H1 (cell line): ENCODE measurements at regions not wholly inside any gene's neighbourhood (a gene's known extent, or its start where the extent isn't known, plus 50 kb on each side); places are given as distances from the start of the nearest gene placed in this dataset.
A peak's percentile ranks its signal among the peaks of the same experiment; 100 is the strongest.

Experiments used
- SAP30 ChIP-seq: fragments of 300-600 bp; sonication (generic); IDR thresholded peaks from 2 replicates; pipeline ENCODE4 v1.7.1; 2012; ENCODE audit warnings: low read length, moderate library complexity, mild to moderate bottlenecking, inconsistent platforms; ENCODE audit not compliant: insufficient read depth, insufficient replicate concordance
- TF ChIP-seq, protein P1 (sequence below), 3 experiments: IDR thresholded peaks; 1 replicate in 2 of 3; 2 replicates in 1 of 3; pipeline versions ENCODE4 v1.5.1 to v1.6.1; 2011; ENCODE audit warnings: low read length in 3 of 3, mild to moderate bottlenecking in 3 of 3, inconsistent platforms in 2 of 3, low read depth in 1 of 3, moderate library complexity in 1 of 3; ENCODE audit not compliant: insufficient read depth in 1 of 3; ENCODE audit errors: control extremely low read depth in 1 of 3

DNA sequence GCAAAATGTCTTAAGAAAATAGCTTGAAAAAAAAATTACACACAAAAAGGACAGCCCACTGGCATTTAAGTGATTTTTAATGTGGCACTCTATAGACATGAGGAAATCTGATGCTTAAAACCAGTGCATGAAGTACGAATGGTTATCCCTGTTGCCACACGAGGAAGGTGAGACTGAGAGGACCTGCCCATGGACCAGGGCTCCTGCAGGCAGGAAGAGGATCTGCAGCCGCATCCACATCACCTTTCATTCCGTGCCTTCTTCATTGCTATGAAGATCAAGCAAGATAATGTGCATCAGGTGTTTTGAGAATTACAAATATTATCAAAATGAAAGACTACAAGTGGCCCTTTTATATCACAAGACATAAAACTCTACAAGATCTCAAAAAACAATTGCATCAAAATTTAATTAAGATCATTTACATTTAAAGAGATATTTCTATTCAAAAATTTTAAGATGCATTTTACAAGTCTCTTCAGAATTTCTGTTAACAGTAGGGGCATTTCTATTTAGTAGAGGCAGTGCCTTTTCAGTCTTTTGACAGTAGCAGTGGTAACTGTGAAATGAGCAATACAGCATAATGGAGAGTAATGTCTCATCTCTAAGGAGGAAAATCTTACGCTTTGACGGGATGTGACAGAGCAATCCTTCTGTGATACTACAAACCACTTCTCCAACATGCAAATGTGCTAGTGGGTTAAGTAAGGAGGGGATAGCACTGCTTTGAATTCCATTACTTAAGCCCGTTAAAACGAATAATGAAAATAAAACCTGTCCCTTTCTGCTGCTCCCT lies 83.4 kb downstream of the SLC5A7 start (continued):
- TF ChIP-seq, protein P1, sequence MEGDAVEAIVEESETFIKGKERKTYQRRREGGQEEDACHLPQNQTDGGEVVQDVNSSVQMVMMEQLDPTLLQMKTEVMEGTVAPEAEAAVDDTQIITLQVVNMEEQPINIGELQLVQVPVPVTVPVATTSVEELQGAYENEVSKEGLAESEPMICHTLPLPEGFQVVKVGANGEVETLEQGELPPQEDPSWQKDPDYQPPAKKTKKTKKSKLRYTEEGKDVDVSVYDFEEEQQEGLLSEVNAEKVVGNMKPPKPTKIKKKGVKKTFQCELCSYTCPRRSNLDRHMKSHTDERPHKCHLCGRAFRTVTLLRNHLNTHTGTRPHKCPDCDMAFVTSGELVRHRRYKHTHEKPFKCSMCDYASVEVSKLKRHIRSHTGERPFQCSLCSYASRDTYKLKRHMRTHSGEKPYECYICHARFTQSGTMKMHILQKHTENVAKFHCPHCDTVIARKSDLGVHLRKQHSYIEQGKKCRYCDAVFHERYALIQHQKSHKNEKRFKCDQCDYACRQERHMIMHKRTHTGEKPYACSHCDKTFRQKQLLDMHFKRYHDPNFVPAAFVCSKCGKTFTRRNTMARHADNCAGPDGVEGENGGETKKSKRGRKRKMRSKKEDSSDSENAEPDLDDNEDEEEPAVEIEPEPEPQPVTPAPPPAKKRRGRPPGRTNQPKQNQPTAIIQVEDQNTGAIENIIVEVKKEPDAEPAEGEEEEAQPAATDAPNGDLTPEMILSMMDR (IDR thresholded peaks at IDR 0.05; ENCODE audit: control extremely low read depth in 1 of 3, insufficient read depth in 1 of 3, low read depth in 1 of 3, low read length in 3 of 3): peak; percentile 42 to 76 (median 62)
- no peak for TF ChIP-seq SAP30
